ENCODE measurements at regions not wholly inside any gene's neighbourhood (a gene's known extent, or its start where the extent isn't known, plus 50 kb on each side); places are given as distances from the start of the nearest gene placed in this dataset.

- TF ChIP-seq USF2 (IDR thresholded peaks at IDR 0.05; ENCODE audit: low read depth, low read length) (no peak), RFX5 (IDR thresholded peaks at IDR 0.05; ENCODE audit: low read depth, low read length) (no peak)
Observed at GRCh38 chr4:189202182-189202868, 738.3 kb upstream of the FRG1 start (continued).

- DNase-seq (peak; percentile 89), ATAC-seq (ENCODE audit: low read depth) (peak; percentile 70)
- Histone ChIP-seq H3K79me1 (ENCODE audit: low read depth in 1 of 2, low read length in 2 of 2) (no peaks in the 10 kb centered on the region), H2AFZ (replicated peaks; ENCODE audit: low read length, poor library complexity) (peak overlapping the region; percentile 56), H3K4ac (ENCODE audit: low read depth, low read length) (peak overlapping the region; percentile 68), H3K18ac (ENCODE audit: low read depth, low read length) (peak overlapping the region; percentile 95), H3K9ac (ENCODE audit: low read depth, low read length) (peak overlapping the region; percentile 54), H3K56ac (ENCODE audit: extremely low read depth, insufficient read depth, low read length) (peak overlapping the region; percentile 42; the same call in 1 of the 2 replicates), H3K27ac (ENCODE audit: insufficient read depth, low read length) (peak overlapping the region; percentile 96), H3K4me2 (ENCODE audit: low read depth, low read length) (peak overlapping the region; percentile 97), H4K8ac (ENCODE audit: low read depth in 2 of 2, low read length in 2 of 2) (peak overlapping the region in 1 of 2 experiments; percentile 68; a peak in 1 of 4 replicates), H3K27me3 (ENCODE audit: control insufficient read depth, insufficient read depth, low read length) (no peaks in the 10 kb centered on the region), H3K9me3 (ENCODE audit: control insufficient read depth, insufficient read depth, low read length) (no peaks in the 10 kb centered on the region), H3K4me1 (ENCODE audit: control insufficient read depth, insufficient read depth, low read length) (peaks cover 5% of the 10 kb centered on the region), H4K5ac (ENCODE audit: low read depth, low read length) (peak overlapping the region; percentile 97), H2BK20ac (ENCODE audit: low read depth, low read length) (peak overlapping the region; percentile 82), H4K91ac (ENCODE audit: insufficient read depth, low read depth, low read length) (peak overlapping the region; percentile 73), H4K20me1 (ENCODE audit: insufficient read depth, low read length) (no peaks in the 10 kb centered on the region), H2BK120ac (ENCODE audit: low read depth, low read length) (peak overlapping the region; percentile 80), H3K23ac (ENCODE audit: low read depth, low read length) (peak overlapping the region; percentile 14; the same call in 1 of the 2 replicates), H2AK5ac (ENCODE audit: low read depth, low read length) (peak overlapping the region; percentile 73; the same call in 1 of the 2 replicates), H2BK5ac (ENCODE audit: low read depth, low read length, poor library complexity, severe bottlenecking) (peak overlapping the region; percentile 92), H3K14ac (replicated peaks; ENCODE audit: low read depth, low read length) (no peak overlapping the region), H3K36me3 (ENCODE audit: control insufficient read depth, insufficient read depth, low read length) (no peaks in the 10 kb centered on the region), H3K9me1 (ENCODE audit: insufficient read depth, low read length) (no peaks in the 10 kb centered on the region), H2AK9ac (replicated peaks; ENCODE audit: low read depth, low read length, poor library complexity) (no peak overlapping the region), H3K4me3 (ENCODE audit: insufficient read depth, low read depth, low read length) (peak overlapping the region; percentile 26; the same call in 1 of the 2 replicates), H2BK15ac (ENCODE audit: low read depth, low read length) (peak overlapping the region; percentile 43; the same call in 1 of the 3 replicates)
- ChIA-PET POLR2A (ENCODE audit: unreplicated experiment) (no interaction called here), CTCF (interaction anchor here (0.6 kb wide), 1 partner anchor 150 kb away, joined by 3 read pairs; no protein-coding TSS in a partner anchor)
- no TSS peak for BruUV-seq (replicated peaks)
- dilution Hi-C loops (cut with HindIII; ENCODE audit: low sequenced_read_pairs, unreplicated experiment) (no loop called here), intact Hi-C loops (cut with micrococcal nuclease) (loop anchor here (1.0 to 10.0 kb wide), 9 partner anchors 79 to 1596 kb away; no protein-coding TSS in a partner anchor), in situ Hi-C loops (cut with MboI; ENCODE audit: low sequenced_read_pairs) (no loop called here)
- TF ChIP-seq BHLHE40 (IDR thresholded peaks at IDR 0.05; ENCODE audit: low read depth, low read length) = peak; percentile 3; the same call in 1 of the 2 replicates
- no peak for TF ChIP-seq ELK1 (IDR thresholded peaks at IDR 0.05; ENCODE audit: borderline replicate concordance, low read depth, low read length)
- TF ChIP-seq RAD21 (IDR thresholded peaks at IDR 0.05; ENCODE audit: low read length) = peak; percentile 10; the same call in 1 of the 2 replicates
- TF ChIP-seq CEBPB (IDR thresholded peaks at IDR 0.05; ENCODE audit: low read depth, low read length) = no peak
- TF ChIP-seq USF2 (IDR thresholded peaks at IDR 0.05; ENCODE audit: low read depth, low read length) = no peak
- TF ChIP-seq MAFK (IDR thresholded peaks at IDR 0.05; ENCODE audit: low read depth, low read length) = no peak
- peak; percentile 50; the same call in 1 of the 2 replicates for TF ChIP-seq FOS (IDR thresholded peaks at IDR 0.05; ENCODE audit: low read depth, low read length)
- TF ChIP-seq MXI1 (IDR thresholded peaks at IDR 0.05; ENCODE audit: borderline replicate concordance, low read depth, low read length) = no peak
- TF ChIP-seq RFX5 (IDR thresholded peaks at IDR 0.05; ENCODE audit: low read depth, low read length) = no peak
- no peak for TF ChIP-seq NFE2L2 (IDR thresholded peaks at IDR 0.05; ENCODE audit: low read depth, low read length)
- WGBS, 2 experiments (ENCODE audit: extremely low coverage in 2 of 2, insufficient read length in 1 of 2) = 8% methylated on average over 4 of the region's 8 CpGs; no CpG with 5 or more reads in 1 of the 2 experiments
Observed at GRCh38 chr4:189202869-189203271, 737.8 kb upstream of the FRG1 start.

Data from IMR-90 (cell line).